ENCODE measurements at regions not wholly inside any gene's neighbourhood (a gene's known extent, or its start where the extent isn't known, plus 50 kb on each side); places are given as distances from the start of the nearest gene placed in this dataset.

GRCh38 chr13:68232351-68233130 is 1002.4 kb upstream of the PCDH9 start:
- H3K4me1 Mint-ChIP-seq (ENCODE audit: low read depth) = no peaks in the 10 kb centered on the region
- H3K4me3 Mint-ChIP-seq = no peak overlapping the region
- peaks cover 31% of the 10 kb centered on the region for H3K9me3 Mint-ChIP-seq
- no peak for DNase-seq (ENCODE audit: low spot score)
- H3K36me3 Mint-ChIP-seq (ENCODE audit: low read depth) = no peaks in the 10 kb centered on the region
- no peaks in the 10 kb centered on the region for H3K27me3 Mint-ChIP-seq (ENCODE audit: low read depth)
- H3K27ac Mint-ChIP-seq = no peak overlapping the region

- H3K4me3 Mint-ChIP-seq = no peak overlapping the region
- no peaks in the 10 kb centered on the region for H3K27me3 Mint-ChIP-seq (ENCODE audit: low read depth)
- H3K9me3 Mint-ChIP-seq = peaks cover 46% of the 10 kb centered on the region
- no peak for DNase-seq (ENCODE audit: low spot score)
- no peaks in the 10 kb centered on the region for H3K4me1 Mint-ChIP-seq (ENCODE audit: low read depth)
- H3K36me3 Mint-ChIP-seq (ENCODE audit: low read depth) = no peaks in the 10 kb centered on the region
- H3K27ac Mint-ChIP-seq = no peak overlapping the region
Observed at GRCh38 chr13:68214691-68215415, 984.7 kb upstream of the PCDH9 start.

- Mint-ChIP-seq H3K4me1 (ENCODE audit: low read depth) (no peaks in the 10 kb centered on the region), H3K9me3 (peaks cover 6% of the 10 kb centered on the region), H3K27ac (no peak overlapping the region), H3K36me3 (ENCODE audit: low read depth) (no peaks in the 10 kb centered on the region), H3K27me3 (ENCODE audit: low read depth) (no peaks in the 10 kb centered on the region), H3K4me3 (no peak overlapping the region)
- no peak for DNase-seq (ENCODE audit: low spot score)
Observed at GRCh38 chr13:68199271-68199670, 969.1 kb upstream of the PCDH9 start.

GRCh38 chr13:68190818-68191217 is 960.7 kb upstream of the PCDH9 start:
- Mint-ChIP-seq H3K4me3 (no peak overlapping the region), H3K9me3 (peaks cover 47% of the 10 kb centered on the region), H3K4me1 (ENCODE audit: low read depth) (no peaks in the 10 kb centered on the region), H3K36me3 (ENCODE audit: low read depth) (no peaks in the 10 kb centered on the region), H3K27me3 (ENCODE audit: low read depth) (no peaks in the 10 kb centered on the region), H3K27ac (no peak overlapping the region)
- DNase-seq (ENCODE audit: low spot score) = no peak

GRCh38 chr13:68185444-68186141 is 955.5 kb upstream of the PCDH9 start:
- Mint-ChIP-seq H3K9me3 (peaks cover 26% of the 10 kb centered on the region), H3K36me3 (ENCODE audit: low read depth) (no peaks in the 10 kb centered on the region), H3K4me3 (no peak overlapping the region), H3K27me3 (ENCODE audit: low read depth) (no peaks in the 10 kb centered on the region), H3K27ac (no peak overlapping the region), H3K4me1 (ENCODE audit: low read depth) (no peaks in the 10 kb centered on the region)
- DNase-seq (ENCODE audit: low spot score) = no peak

GRCh38 chr13:68176475-68176874 is 946.3 kb upstream of the PCDH9 start:
- no peak for DNase-seq (ENCODE audit: low spot score)
- Mint-ChIP-seq H3K27ac (no peak overlapping the region), H3K4me3 (no peak overlapping the region), H3K36me3 (ENCODE audit: low read depth) (no peaks in the 10 kb centered on the region), H3K4me1 (ENCODE audit: low read depth) (no peaks in the 10 kb centered on the region), H3K27me3 (ENCODE audit: low read depth) (no peaks in the 10 kb centered on the region), H3K9me3 (peaks cover 40% of the 10 kb centered on the region)

- Mint-ChIP-seq H3K4me3 (no peak overlapping the region), H3K27me3 (ENCODE audit: low read depth) (no peaks in the 10 kb centered on the region), H3K4me1 (ENCODE audit: low read depth) (no peaks in the 10 kb centered on the region), H3K9me3 (peaks cover 33% of the 10 kb centered on the region), H3K36me3 (ENCODE audit: low read depth) (no peaks in the 10 kb centered on the region), H3K27ac (no peak overlapping the region)
- no peak for DNase-seq (ENCODE audit: low spot score)
Observed at GRCh38 chr13:68174893-68175292, 944.8 kb upstream of the PCDH9 start.

- Mint-ChIP-seq H3K36me3 (ENCODE audit: low read depth) (no peaks in the 10 kb centered on the region), H3K27ac (no peak overlapping the region), H3K27me3 (ENCODE audit: low read depth) (no peaks in the 10 kb centered on the region), H3K9me3 (peaks cover 24% of the 10 kb centered on the region), H3K4me1 (ENCODE audit: low read depth) (no peaks in the 10 kb centered on the region), H3K4me3 (no peak overlapping the region)
- DNase-seq (ENCODE audit: low spot score) = no peak
Observed at GRCh38 chr13:68173111-68173510, 943.0 kb upstream of the PCDH9 start.

- Mint-ChIP-seq H3K27ac (no peak overlapping the region), H3K36me3 (ENCODE audit: low read depth) (no peaks in the 10 kb centered on the region), H3K9me3 (peaks cover 19% of the 10 kb centered on the region), H3K27me3 (ENCODE audit: low read depth) (no peaks in the 10 kb centered on the region), H3K4me1 (ENCODE audit: low read depth) (no peaks in the 10 kb centered on the region), H3K4me3 (no peak overlapping the region)
- no peak for DNase-seq (ENCODE audit: low spot score)
Observed at GRCh38 chr13:68170961-68171360, 940.8 kb upstream of the PCDH9 start.

GRCh38 chr13:68168448-68168847 is 938.3 kb upstream of the PCDH9 start:
- H3K4me1 Mint-ChIP-seq (ENCODE audit: low read depth) = no peaks in the 10 kb centered on the region
- peaks cover 25% of the 10 kb centered on the region for H3K9me3 Mint-ChIP-seq
- H3K4me3 Mint-ChIP-seq = no peak overlapping the region
- H3K36me3 Mint-ChIP-seq (ENCODE audit: low read depth) = no peaks in the 10 kb centered on the region
- no peak overlapping the region for H3K27ac Mint-ChIP-seq
- H3K27me3 Mint-ChIP-seq (ENCODE audit: low read depth) = no peaks in the 10 kb centered on the region
- no peak for DNase-seq (ENCODE audit: low spot score)

- H3K9me3 Mint-ChIP-seq = peaks cover 20% of the 10 kb centered on the region
- no peaks in the 10 kb centered on the region for H3K27me3 Mint-ChIP-seq (ENCODE audit: low read depth)
- no peak overlapping the region for H3K4me3 Mint-ChIP-seq
- no peaks in the 10 kb centered on the region for H3K4me1 Mint-ChIP-seq (ENCODE audit: low read depth)
- DNase-seq (ENCODE audit: low spot score) = no peak
- no peaks in the 10 kb centered on the region for H3K36me3 Mint-ChIP-seq (ENCODE audit: low read depth)
- H3K27ac Mint-ChIP-seq = no peak overlapping the region
Observed at GRCh38 chr13:68160466-68160865, 930.3 kb upstream of the PCDH9 start.

GRCh38 chr13:68152414-68152813 is 922.3 kb upstream of the PCDH9 start:
- Mint-ChIP-seq H3K4me1 (ENCODE audit: low read depth) (no peaks in the 10 kb centered on the region), H3K9me3 (peaks cover 38% of the 10 kb centered on the region), H3K36me3 (ENCODE audit: low read depth) (no peaks in the 10 kb centered on the region), H3K4me3 (no peak overlapping the region), H3K27ac (no peak overlapping the region), H3K27me3 (ENCODE audit: low read depth) (no peaks in the 10 kb centered on the region)
- no peak for DNase-seq (ENCODE audit: low spot score)

GRCh38 chr13:68145852-68146251 is 915.7 kb upstream of the PCDH9 start:
- DNase-seq (ENCODE audit: low spot score) = no peak
- Mint-ChIP-seq H3K9me3 (peaks cover 45% of the 10 kb centered on the region), H3K27ac (no peak overlapping the region), H3K4me3 (no peak overlapping the region), H3K27me3 (ENCODE audit: low read depth) (no peaks in the 10 kb centered on the region), H3K36me3 (ENCODE audit: low read depth) (no peaks in the 10 kb centered on the region), H3K4me1 (ENCODE audit: low read depth) (no peaks in the 10 kb centered on the region)

GRCh38 chr13:68128297-68128915 is 898.3 kb upstream of the PCDH9 start:
- H3K27ac Mint-ChIP-seq = no peak overlapping the region
- no peak overlapping the region for H3K4me3 Mint-ChIP-seq
- DNase-seq (ENCODE audit: low spot score) = no peak
- no peaks in the 10 kb centered on the region for H3K36me3 Mint-ChIP-seq (ENCODE audit: low read depth)
- H3K9me3 Mint-ChIP-seq = peaks cover 6% of the 10 kb centered on the region
- no peaks in the 10 kb centered on the region for H3K27me3 Mint-ChIP-seq (ENCODE audit: low read depth)
- H3K4me1 Mint-ChIP-seq (ENCODE audit: low read depth) = no peaks in the 10 kb centered on the region

All from T-helper 2 cell treated with Interferon-gamma antibody and Interleukin-4, amounts not matched to agents 5 μg/mL and 100 μg/mL, for 36 hours (primary cell).